ENCODE measurements at regions not wholly inside any gene's neighbourhood (a gene's known extent, or its start where the extent isn't known, plus 50 kb on each side); places are given as distances from the start of the nearest gene placed in this dataset.

DNA sequence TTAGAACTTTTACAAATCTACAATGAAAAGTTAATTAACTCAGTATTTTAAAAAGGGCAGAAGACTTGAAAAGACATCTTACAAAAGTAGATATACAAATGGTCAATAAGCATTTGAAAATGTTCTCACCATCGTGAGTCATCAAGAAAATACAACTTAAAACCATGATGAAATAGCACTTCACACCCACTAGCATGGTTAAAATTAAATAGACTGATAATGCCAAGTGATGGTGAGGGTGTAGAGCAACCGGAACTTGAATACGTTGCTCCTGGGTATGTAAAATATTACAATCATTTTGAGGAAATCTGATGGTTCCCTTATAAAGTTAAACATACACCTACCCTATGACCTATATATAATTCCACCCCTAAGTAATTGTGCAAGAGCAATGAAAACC lies 319.8 kb upstream of the UMPS start:
- Histone ChIP-seq H4K20me1 (ENCODE audit: control insufficient read depth, insufficient read depth, low read depth, low read length) (no peaks in the 10 kb centered on the region), H3K27me3 (ENCODE audit: control insufficient read depth, low read length) (no peaks in the 10 kb centered on the region), H3F3A (ENCODE audit: control insufficient read depth, insufficient read depth) (no peaks in the 10 kb centered on the region), H3K79me2 (ENCODE audit: control insufficient read depth, low read length) (no peaks in the 10 kb centered on the region), H3K4me1 (ENCODE audit: control insufficient read depth, low read length) (no peaks in the 10 kb centered on the region), H3K9me2 (replicated peaks; ENCODE audit: control insufficient read depth, low read length) (no peaks in the 10 kb centered on the region), H3K9me3 (ENCODE audit: control insufficient read depth, insufficient read depth, low read length) (no peaks in the 10 kb centered on the region), H3K27ac (ENCODE audit: low read depth, low read length) (no peak overlapping the region), H3K36me3 (ENCODE audit: control insufficient read depth, low read length) (no peaks in the 10 kb centered on the region), H3K4me2 (ENCODE audit: low read length) (no peak overlapping the region), H3K4me3 (ENCODE audit: low read length) (no peak overlapping the region)
- no peak for TF ChIP-seq EZH2phosphoT487 (IDR thresholded peaks at IDR 0.05; ENCODE audit: borderline replicate concordance, low read length)
- TF ChIP-seq CTCF (IDR thresholded peaks at IDR 0.05; ENCODE audit: low read depth, low read length, poor library complexity, severe bottlenecking), result no peak

- no peaks in the 10 kb centered on the region for H3K9me3 ChIP-seq (ENCODE audit: control insufficient read depth, insufficient read depth, low read length)
- no peak overlapping the region for H3K27ac ChIP-seq (ENCODE audit: low read depth, low read length)
- H3K9me2 ChIP-seq (replicated peaks; ENCODE audit: control insufficient read depth, low read length), result no peaks in the 10 kb centered on the region
- H3K79me2 ChIP-seq (ENCODE audit: control insufficient read depth, low read length), result no peaks in the 10 kb centered on the region
- no peak overlapping the region for H3K4me2 ChIP-seq (ENCODE audit: low read length)
- no peaks in the 10 kb centered on the region for H3F3A ChIP-seq (ENCODE audit: control insufficient read depth, insufficient read depth)
- no peaks in the 10 kb centered on the region for H3K27me3 ChIP-seq (ENCODE audit: control insufficient read depth, low read length)
- TF ChIP-seq EZH2phosphoT487 (IDR thresholded peaks at IDR 0.05; ENCODE audit: borderline replicate concordance, low read length) (no peak), CTCF (IDR thresholded peaks at IDR 0.05; ENCODE audit: low read depth, low read length, poor library complexity, severe bottlenecking) (no peak)
- no peaks in the 10 kb centered on the region for H3K4me1 ChIP-seq (ENCODE audit: control insufficient read depth, low read length)
- H3K36me3 ChIP-seq (ENCODE audit: control insufficient read depth, low read length), result no peaks in the 10 kb centered on the region
- no peaks in the 10 kb centered on the region for H4K20me1 ChIP-seq (ENCODE audit: control insufficient read depth, insufficient read depth, low read depth, low read length)
- H3K4me3 ChIP-seq (ENCODE audit: low read length), result no peak overlapping the region
These were observed 318.5 kb upstream of the UMPS start for GRCh38 chr3:124411728-124412127.

- TF ChIP-seq CTCF (IDR thresholded peaks at IDR 0.05; ENCODE audit: low read depth, low read length, poor library complexity, severe bottlenecking), result no peak
- TF ChIP-seq EZH2phosphoT487 (IDR thresholded peaks at IDR 0.05; ENCODE audit: borderline replicate concordance, low read length), result no peak
- no peaks in the 10 kb centered on the region for H3K4me1 ChIP-seq (ENCODE audit: control insufficient read depth, low read length)
- no peaks in the 10 kb centered on the region for H3K27me3 ChIP-seq (ENCODE audit: control insufficient read depth, low read length)
- H3K4me3 ChIP-seq (ENCODE audit: low read length), result no peak overlapping the region
- no peaks in the 10 kb centered on the region for H3K9me2 ChIP-seq (replicated peaks; ENCODE audit: control insufficient read depth, low read length)
- H3K4me2 ChIP-seq (ENCODE audit: low read length), result no peak overlapping the region
- no peaks in the 10 kb centered on the region for H3K79me2 ChIP-seq (ENCODE audit: control insufficient read depth, low read length)
- no peaks in the 10 kb centered on the region for H3F3A ChIP-seq (ENCODE audit: control insufficient read depth, insufficient read depth)
- H3K9me3 ChIP-seq (ENCODE audit: control insufficient read depth, insufficient read depth, low read length), result no peaks in the 10 kb centered on the region
- no peaks in the 10 kb centered on the region for H3K36me3 ChIP-seq (ENCODE audit: control insufficient read depth, low read length)
- no peaks in the 10 kb centered on the region for H4K20me1 ChIP-seq (ENCODE audit: control insufficient read depth, insufficient read depth, low read depth, low read length)
- no peak overlapping the region for H3K27ac ChIP-seq (ENCODE audit: low read depth, low read length)
These were observed 317.6 kb upstream of the UMPS start for GRCh38 chr3:124412644-124413043.

DNA sequence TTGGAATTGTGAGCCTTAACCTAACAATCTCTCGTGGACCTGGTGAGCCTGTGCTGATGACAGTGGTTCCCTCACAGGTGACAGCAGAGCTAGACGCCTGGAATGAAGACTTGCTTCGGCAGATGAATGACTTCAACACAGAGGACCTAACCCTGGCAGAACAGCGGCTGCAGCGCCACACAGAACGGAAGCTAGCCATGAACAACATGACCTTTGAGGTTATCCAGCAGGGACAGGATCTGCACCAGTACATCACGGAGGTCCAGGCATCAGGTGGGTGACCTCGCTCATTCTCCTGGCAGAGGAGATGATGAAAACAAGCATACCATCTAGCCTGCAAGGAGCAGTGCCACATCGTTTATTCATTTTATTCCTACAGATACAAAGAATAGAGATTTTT lies 316.9 kb upstream of the UMPS start:
- no peaks in the 10 kb centered on the region for H3K4me1 ChIP-seq (ENCODE audit: control insufficient read depth, low read length)

More for the DNA sequence above, 316.9 kb upstream of the UMPS start:
- Histone ChIP-seq H3K9me3 (ENCODE audit: control insufficient read depth, insufficient read depth, low read length) (no peaks in the 10 kb centered on the region), H3K79me2 (ENCODE audit: control insufficient read depth, low read length) (no peaks in the 10 kb centered on the region), H3K27ac (ENCODE audit: low read depth, low read length) (no peak overlapping the region), H3K4me3 (ENCODE audit: low read length) (no peak overlapping the region), H3K27me3 (ENCODE audit: control insufficient read depth, low read length) (no peaks in the 10 kb centered on the region), H3K4me2 (ENCODE audit: low read length) (no peak overlapping the region), H3K36me3 (ENCODE audit: control insufficient read depth, low read length) (no peaks in the 10 kb centered on the region), H4K20me1 (ENCODE audit: control insufficient read depth, insufficient read depth, low read depth, low read length) (no peaks in the 10 kb centered on the region), H3K9me2 (replicated peaks; ENCODE audit: control insufficient read depth, low read length) (no peaks in the 10 kb centered on the region), H3F3A (ENCODE audit: control insufficient read depth, insufficient read depth) (no peaks in the 10 kb centered on the region)
- no peak for TF ChIP-seq EZH2phosphoT487 (IDR thresholded peaks at IDR 0.05; ENCODE audit: borderline replicate concordance, low read length)
- no peak for TF ChIP-seq CTCF (IDR thresholded peaks at IDR 0.05; ENCODE audit: low read depth, low read length, poor library complexity, severe bottlenecking)

Measured in DOHH2 (cell line).